ENCODE measurements at regions not wholly inside any gene's neighbourhood (a gene's known extent, or its start where the extent isn't known, plus 50 kb on each side); places are given as distances from the start of the nearest gene placed in this dataset.

- Histone ChIP-seq H3K4ac (replicated peaks; ENCODE audit: insufficient read length, low read depth, low read length) (no peak overlapping the region), H2BK12ac (ENCODE audit: low read depth, low read length) (no peak overlapping the region), H3K27me3 (replicated peaks in 1 of 4; ENCODE audit: control insufficient read depth in 3 of 4, extremely low read depth in 1 of 4, insufficient read depth in 3 of 4, low read length in 3 of 4) (no peaks in the 10 kb centered on the region; a peak in 1 of 7 replicates), H3K9me3 (ENCODE audit: insufficient read depth in 2 of 2, low read depth in 1 of 2, low read length in 1 of 2) (no peaks in the 10 kb centered on the region), H3K56ac (replicated peaks; ENCODE audit: insufficient read length, low read depth, low read length) (no peak overlapping the region), H3K4me3 (ENCODE audit: extremely low read depth in 1 of 4, insufficient read depth in 2 of 4, low read depth in 3 of 4, low read length in 4 of 4) (no peak overlapping the region), H2BK20ac (ENCODE audit: low read length) (no peak overlapping the region), H4K5ac (ENCODE audit: insufficient read length, low read depth, low read length) (no peak overlapping the region), H3K4me2 (ENCODE audit: insufficient read depth in 1 of 2, low read depth in 2 of 2, low read length in 2 of 2) (no peak overlapping the region), H3K23me2 (ENCODE audit: low read depth, low read length) (no peaks in the 10 kb centered on the region), H2BK120ac (replicated peaks; ENCODE audit: low read depth, low read length) (no peak overlapping the region), H3K9ac (replicated peaks in 1 of 4; ENCODE audit: extremely low read depth in 1 of 4, low read depth in 3 of 4, low read length in 3 of 4) (no peak overlapping the region), H3K79me2 (ENCODE audit: control insufficient read depth in 1 of 2, insufficient read depth in 2 of 2, low read length in 2 of 2) (no peaks in the 10 kb centered on the region), H4K8ac (ENCODE audit: extremely low read depth, insufficient read depth, low read length) (no peak overlapping the region), H2BK5ac (ENCODE audit: low read depth, low read length) (no peak overlapping the region), H3K79me1 (ENCODE audit: low read depth, low read length) (no peaks in the 10 kb centered on the region), H2AK5ac (ENCODE audit: low read depth, low read length) (no peak overlapping the region), H2AFZ (ENCODE audit: low read length) (no peak overlapping the region), H4K20me1 (replicated peaks in 1 of 2; ENCODE audit: control insufficient read depth in 1 of 2, insufficient read depth in 2 of 2, low read length in 2 of 2) (no peaks in the 10 kb centered on the region), H4K91ac (replicated peaks; ENCODE audit: insufficient read length, low read length) (no peak overlapping the region), H3K18ac (ENCODE audit: extremely low read depth, low read length) (no peak overlapping the region), H3K4me1 (replicated peaks in 1 of 4; ENCODE audit: control insufficient read depth in 3 of 4, insufficient read depth in 4 of 4, low read length in 3 of 4) (no peaks in the 10 kb centered on the region; a peak in 2 of 7 replicates), H3K36me3 (ENCODE audit: control insufficient read depth in 2 of 4, insufficient read depth in 4 of 4, low read length in 3 of 4) (no peaks in the 10 kb centered on the region), H3K27ac (ENCODE audit: low read depth, low read length) (no peak overlapping the region), H2BK15ac (ENCODE audit: low read length) (no peak overlapping the region), H3K14ac (ENCODE audit: insufficient read length) (no peak overlapping the region), H3K23ac (ENCODE audit: insufficient read length) (no peak overlapping the region)
- CTCF ChIA-PET (ENCODE audit: partially characterized antibody), result no interaction called here
- POLR2A ChIA-PET (ENCODE audit: partially characterized antibody), result interaction anchor here (0.7 to 1.2 kb wide), 2 partner anchors 12 to 13 kb away, joined by 3 read pairs; no protein-coding TSS in a partner anchor
- FAIRE-seq (no peak), DNase-seq (ENCODE audit: low read depth in 1 of 2, low spot score in 2 of 2) (no peak)
- TF ChIP-seq USF2 (IDR thresholded peaks at IDR 0.05; ENCODE audit: low read length), result no peak
- no peak for TF ChIP-seq EP300 (IDR thresholded peaks at IDR 0.05; ENCODE audit: borderline replicate concordance in 1 of 2, low read depth in 2 of 2, low read length in 2 of 2)
- no peak for TF ChIP-seq SAP30 (IDR thresholded peaks at IDR 0.05; ENCODE audit: insufficient read depth, insufficient replicate concordance, low read length)
- TF ChIP-seq MAFK (IDR thresholded peaks at IDR 0.05; ENCODE audit: low read depth, low read length), result no peak
- TF ChIP-seq CHD1 (IDR thresholded peaks at IDR 0.05; ENCODE audit: low read depth, low read length), result no peak
- no peak for TF ChIP-seq NANOG (IDR thresholded peaks at IDR 0.05; ENCODE audit: insufficient read depth, low read depth, low read length, poor library complexity, severe bottlenecking)
- TF ChIP-seq POLR2AphosphoS5 (IDR thresholded peaks at IDR 0.05; ENCODE audit: low read depth, low read length), result no peak
- no peak for TF ChIP-seq KDM4A (IDR thresholded peaks at IDR 0.05; ENCODE audit: low read depth, low read length, severe bottlenecking)
- no peak for TF ChIP-seq HDAC2 (IDR thresholded peaks at IDR 0.05; ENCODE audit: borderline replicate concordance in 1 of 2, low read depth in 2 of 2, low read length in 2 of 2)
- WGBS, 2 experiments (ENCODE audit: extremely low coverage in 1 of 2, insufficient coverage in 1 of 2, insufficient read length in 1 of 2, insufficient replicate concordance in 2 of 2, low coverage in 1 of 2, low lambda C conversion rate in 2 of 2, missing lambda C conversion rate in 1 of 2), result 92% methylated on average over 7 of the region's 7 CpGs; no CpG with 5 or more reads in 1 of the 2 experiments
These were observed 151.1 kb downstream of the TLR5 start for GRCh38 chr1:222991908-222992307.
